ENCODE measurements at regions not wholly inside any gene's neighbourhood (a gene's known extent, or its start where the extent isn't known, plus 50 kb on each side); places are given as distances from the start of the nearest gene placed in this dataset.

DNA sequence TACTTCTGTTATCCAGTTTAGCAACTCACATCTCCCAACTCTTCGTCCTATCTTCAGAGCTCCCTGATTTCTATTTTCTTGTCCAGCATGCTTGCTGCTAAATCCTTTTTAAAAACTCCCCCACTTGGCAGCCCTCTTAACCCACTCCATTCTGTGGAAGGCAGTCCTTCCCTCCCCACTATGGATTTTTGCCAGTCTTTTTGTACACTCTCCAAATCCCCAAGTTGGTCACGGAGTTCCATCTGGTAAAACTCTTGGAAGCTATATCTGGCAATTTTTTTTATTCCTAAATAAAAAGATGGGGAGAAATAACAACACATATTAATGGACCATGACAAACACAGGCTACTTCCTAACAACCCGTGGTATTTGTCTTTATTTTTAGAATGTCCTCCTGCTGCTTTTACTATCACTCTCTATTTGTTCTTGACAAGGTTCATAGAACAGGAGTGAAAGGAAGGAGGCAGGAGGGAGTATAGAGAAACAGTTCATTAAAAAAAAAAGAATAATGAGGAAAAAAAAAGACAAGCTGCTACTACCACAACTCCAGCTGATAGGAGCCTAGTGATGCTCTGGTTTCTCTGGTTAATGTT lies 120.0 kb upstream of the THSD7B start:
- no peaks in the 10 kb centered on the region for H3K36me3 ChIP-seq (ENCODE audit: insufficient read depth, low read length)
- DNase-seq (no peak), ATAC-seq (ENCODE audit: insufficient read depth, low read depth) (no peak)
- H3K4me2 ChIP-seq (ENCODE audit: insufficient read depth, low read length) = no peak overlapping the region
- TF ChIP-seq EZH2 (IDR thresholded peaks at IDR 0.05; ENCODE audit: borderline replicate concordance, low read depth, low read length, severe bottlenecking) = no peak
- TF ChIP-seq, protein P1, sequence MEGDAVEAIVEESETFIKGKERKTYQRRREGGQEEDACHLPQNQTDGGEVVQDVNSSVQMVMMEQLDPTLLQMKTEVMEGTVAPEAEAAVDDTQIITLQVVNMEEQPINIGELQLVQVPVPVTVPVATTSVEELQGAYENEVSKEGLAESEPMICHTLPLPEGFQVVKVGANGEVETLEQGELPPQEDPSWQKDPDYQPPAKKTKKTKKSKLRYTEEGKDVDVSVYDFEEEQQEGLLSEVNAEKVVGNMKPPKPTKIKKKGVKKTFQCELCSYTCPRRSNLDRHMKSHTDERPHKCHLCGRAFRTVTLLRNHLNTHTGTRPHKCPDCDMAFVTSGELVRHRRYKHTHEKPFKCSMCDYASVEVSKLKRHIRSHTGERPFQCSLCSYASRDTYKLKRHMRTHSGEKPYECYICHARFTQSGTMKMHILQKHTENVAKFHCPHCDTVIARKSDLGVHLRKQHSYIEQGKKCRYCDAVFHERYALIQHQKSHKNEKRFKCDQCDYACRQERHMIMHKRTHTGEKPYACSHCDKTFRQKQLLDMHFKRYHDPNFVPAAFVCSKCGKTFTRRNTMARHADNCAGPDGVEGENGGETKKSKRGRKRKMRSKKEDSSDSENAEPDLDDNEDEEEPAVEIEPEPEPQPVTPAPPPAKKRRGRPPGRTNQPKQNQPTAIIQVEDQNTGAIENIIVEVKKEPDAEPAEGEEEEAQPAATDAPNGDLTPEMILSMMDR (IDR thresholded peaks at IDR 0.05; ENCODE audit: borderline replicate concordance, extremely low read depth, low read length, poor library complexity, severe bottlenecking) = no peak
- H3K79me2 ChIP-seq (ENCODE audit: insufficient read depth, low read length) = no peaks in the 10 kb centered on the region
- no peak overlapping the region for H2AFZ ChIP-seq (ENCODE audit: low read depth, low read length)
- no peaks in the 10 kb centered on the region for H3K4me1 ChIP-seq (ENCODE audit: insufficient read depth, low read length)
- H3K9ac ChIP-seq (ENCODE audit: low read depth, low read length) = no peak overlapping the region
- no peak overlapping the region for H3K4me3 ChIP-seq (ENCODE audit: low read depth in 1 of 2, low read length in 2 of 2)
- no peak overlapping the region for H3K27ac ChIP-seq (ENCODE audit: low read length)
- no peaks in the 10 kb centered on the region for H4K20me1 ChIP-seq (ENCODE audit: insufficient read depth, low read length)
- H3K9me3 ChIP-seq (ENCODE audit: insufficient read depth, low read length, severe bottlenecking) = no peaks in the 10 kb centered on the region
- H3K27me3 ChIP-seq (ENCODE audit: insufficient read depth, low read length, poor library complexity) = peaks cover 2% of the 10 kb centered on the region

DNA sequence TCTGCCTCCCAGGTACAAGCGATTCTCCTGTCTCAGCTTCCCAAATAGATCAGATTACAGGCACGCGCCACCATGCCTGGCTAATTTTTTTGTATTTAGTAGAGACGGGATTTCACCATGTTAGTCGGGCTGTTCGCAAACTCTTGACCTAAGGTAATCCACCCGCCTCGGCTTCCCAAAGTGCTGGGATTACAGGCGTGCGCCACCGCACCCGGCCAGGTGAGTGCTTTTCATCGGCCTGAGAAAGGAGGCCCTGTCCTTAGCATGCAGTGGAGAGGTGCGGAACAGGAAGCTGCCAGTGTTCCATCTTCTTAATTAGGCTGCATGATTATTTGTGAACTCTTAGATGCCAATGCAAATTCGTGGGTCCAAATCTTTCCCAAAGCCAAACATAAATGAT lies 125.7 kb upstream of the THSD7B start:
- Histone ChIP-seq H3K36me3 (ENCODE audit: insufficient read depth, low read length) (no peaks in the 10 kb centered on the region), H3K4me3 (ENCODE audit: low read depth in 1 of 2, low read length in 2 of 2) (no peak overlapping the region), H3K27ac (ENCODE audit: low read length) (no peak overlapping the region), H3K79me2 (ENCODE audit: insufficient read depth, low read length) (no peaks in the 10 kb centered on the region), H3K9me3 (ENCODE audit: insufficient read depth, low read length, severe bottlenecking) (no peaks in the 10 kb centered on the region), H3K27me3 (ENCODE audit: insufficient read depth, low read length, poor library complexity) (no peaks in the 10 kb centered on the region), H2AFZ (ENCODE audit: low read depth, low read length) (no peak overlapping the region), H3K9ac (ENCODE audit: low read depth, low read length) (no peak overlapping the region), H3K4me2 (ENCODE audit: insufficient read depth, low read length) (no peak overlapping the region), H3K4me1 (ENCODE audit: insufficient read depth, low read length) (no peaks in the 10 kb centered on the region), H4K20me1 (ENCODE audit: insufficient read depth, low read length) (no peaks in the 10 kb centered on the region)
- ATAC-seq (ENCODE audit: insufficient read depth, low read depth) = no peak
- no peak for TF ChIP-seq EZH2 (IDR thresholded peaks at IDR 0.05; ENCODE audit: borderline replicate concordance, low read depth, low read length, severe bottlenecking)
- TF ChIP-seq, protein P1 (IDR thresholded peaks at IDR 0.05; ENCODE audit: borderline replicate concordance, extremely low read depth, low read length, poor library complexity, severe bottlenecking) = no peak
- no peak for DNase-seq

DNA sequence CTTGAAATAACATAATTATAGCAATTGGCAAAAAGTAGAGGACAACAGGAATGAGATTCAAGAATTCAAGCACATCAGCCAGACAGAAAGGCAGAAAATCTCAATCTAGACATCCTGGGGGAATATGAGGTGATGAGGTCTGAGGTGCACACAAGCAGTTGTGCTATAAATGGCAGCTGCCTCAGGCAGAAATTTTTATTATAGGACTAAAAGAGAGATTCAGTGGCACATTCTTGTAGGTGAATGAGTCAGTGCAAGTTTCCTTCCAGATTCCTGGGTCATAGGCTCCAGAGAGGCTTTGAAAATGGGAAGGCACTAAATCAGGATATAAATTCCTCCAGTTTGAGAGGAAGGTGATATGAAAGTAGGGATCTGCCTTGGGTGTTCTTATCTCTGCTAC lies 127.2 kb upstream of the THSD7B start:
- Histone ChIP-seq H3K9me3 (ENCODE audit: insufficient read depth, low read length, severe bottlenecking) (no peaks in the 10 kb centered on the region), H3K27me3 (ENCODE audit: insufficient read depth, low read length, poor library complexity) (no peaks in the 10 kb centered on the region), H3K79me2 (ENCODE audit: insufficient read depth, low read length) (no peaks in the 10 kb centered on the region), H3K4me3 (ENCODE audit: low read depth in 1 of 2, low read length in 2 of 2) (no peak overlapping the region), H3K36me3 (ENCODE audit: insufficient read depth, low read length) (no peaks in the 10 kb centered on the region), H3K9ac (ENCODE audit: low read depth, low read length) (no peak overlapping the region), H3K4me1 (ENCODE audit: insufficient read depth, low read length) (no peaks in the 10 kb centered on the region), H4K20me1 (ENCODE audit: insufficient read depth, low read length) (no peaks in the 10 kb centered on the region), H3K4me2 (ENCODE audit: insufficient read depth, low read length) (no peak overlapping the region), H2AFZ (ENCODE audit: low read depth, low read length) (no peak overlapping the region), H3K27ac (ENCODE audit: low read length) (no peak overlapping the region)
- no peak for ATAC-seq (ENCODE audit: insufficient read depth, low read depth)
- DNase-seq = no peak
- no peak for TF ChIP-seq EZH2 (IDR thresholded peaks at IDR 0.05; ENCODE audit: borderline replicate concordance, low read depth, low read length, severe bottlenecking)

DNA sequence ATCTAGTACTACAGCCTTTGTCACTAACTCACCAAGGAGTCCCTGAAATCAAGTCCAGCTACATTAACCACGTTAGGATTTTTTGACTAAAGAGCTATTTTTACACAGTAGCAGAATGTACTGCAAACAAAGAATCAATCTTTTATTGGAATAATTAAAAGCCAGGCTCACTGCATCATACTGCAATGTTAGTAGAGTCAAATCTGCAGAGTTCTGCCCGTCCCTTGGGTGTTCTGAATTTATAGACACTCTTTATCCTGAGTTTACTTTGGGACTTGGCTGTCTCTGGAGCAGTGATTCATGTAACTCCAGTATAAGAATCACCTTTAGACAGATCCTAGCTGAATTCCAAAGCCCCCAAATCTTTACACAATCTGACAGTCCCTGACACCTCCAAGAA lies 127.9 kb upstream of the THSD7B start:
- no peak overlapping the region for H2AFZ ChIP-seq (ENCODE audit: low read depth, low read length)
- no peak overlapping the region for H3K4me3 ChIP-seq (ENCODE audit: low read depth in 1 of 2, low read length in 2 of 2)
- DNase-seq (no peak), ATAC-seq (ENCODE audit: insufficient read depth, low read depth) (no peak)
- no peak overlapping the region for H3K9ac ChIP-seq (ENCODE audit: low read depth, low read length)
- no peak overlapping the region for H3K27ac ChIP-seq (ENCODE audit: low read length)
- H3K79me2 ChIP-seq (ENCODE audit: insufficient read depth, low read length) = no peaks in the 10 kb centered on the region
- TF ChIP-seq, protein P1 (IDR thresholded peaks at IDR 0.05; ENCODE audit: borderline replicate concordance, extremely low read depth, low read length, poor library complexity, severe bottlenecking) = no peak
- no peak for TF ChIP-seq EZH2 (IDR thresholded peaks at IDR 0.05; ENCODE audit: borderline replicate concordance, low read depth, low read length, severe bottlenecking)
- H4K20me1 ChIP-seq (ENCODE audit: insufficient read depth, low read length) = no peaks in the 10 kb centered on the region
- no peaks in the 10 kb centered on the region for H3K36me3 ChIP-seq (ENCODE audit: insufficient read depth, low read length)
- H3K9me3 ChIP-seq (ENCODE audit: insufficient read depth, low read length, severe bottlenecking) = no peaks in the 10 kb centered on the region
- H3K4me1 ChIP-seq (ENCODE audit: insufficient read depth, low read length) = no peaks in the 10 kb centered on the region
- peaks cover 3% of the 10 kb centered on the region for H3K27me3 ChIP-seq (ENCODE audit: insufficient read depth, low read length, poor library complexity)
- no peak overlapping the region for H3K4me2 ChIP-seq (ENCODE audit: insufficient read depth, low read length)

All from DND-41 (cell line).